ENCODE measurements at regions not wholly inside any gene's neighbourhood (a gene's known extent, or its start where the extent isn't known, plus 50 kb on each side); places are given as distances from the start of the nearest gene placed in this dataset.

DNA sequence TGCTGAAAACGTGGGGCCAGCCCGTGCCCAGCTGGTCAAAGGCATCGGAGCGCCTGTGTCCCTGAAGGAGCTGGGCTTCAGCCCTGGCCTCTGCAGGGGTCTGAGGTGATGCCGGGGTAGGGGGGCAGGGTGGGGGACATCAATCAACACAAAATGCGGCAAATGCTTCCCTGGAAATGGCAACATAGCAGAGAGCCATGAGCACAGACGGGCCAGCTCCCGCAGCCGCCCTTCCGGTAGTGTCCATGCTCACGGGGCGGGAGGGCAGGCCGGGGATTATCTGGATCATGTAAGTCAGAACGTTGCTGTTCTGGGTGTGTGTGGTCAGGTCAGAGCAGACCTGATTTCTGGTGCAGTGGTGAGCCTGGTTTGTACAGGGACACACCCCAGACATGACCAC lies 56.5 kb upstream of the TWIST2 start:
- H3K27me3 ChIP-seq (ENCODE audit: insufficient read depth, poor library complexity, severe bottlenecking): no peaks in the 10 kb centered on the region
- H3K9me3 ChIP-seq (ENCODE audit: severe bottlenecking): no peaks in the 10 kb centered on the region
- H3K4me3 ChIP-seq (ENCODE audit: severe bottlenecking): no peak overlapping the region
- H3K4me1 ChIP-seq (ENCODE audit: insufficient read depth, poor library complexity, severe bottlenecking): no peaks in the 10 kb centered on the region
- no peak overlapping the region for H3K27ac ChIP-seq (ENCODE audit: poor library complexity, severe bottlenecking)
- H3K36me3 ChIP-seq (ENCODE audit: low read depth): no peaks in the 10 kb centered on the region
- TF ChIP-seq, protein P1, sequence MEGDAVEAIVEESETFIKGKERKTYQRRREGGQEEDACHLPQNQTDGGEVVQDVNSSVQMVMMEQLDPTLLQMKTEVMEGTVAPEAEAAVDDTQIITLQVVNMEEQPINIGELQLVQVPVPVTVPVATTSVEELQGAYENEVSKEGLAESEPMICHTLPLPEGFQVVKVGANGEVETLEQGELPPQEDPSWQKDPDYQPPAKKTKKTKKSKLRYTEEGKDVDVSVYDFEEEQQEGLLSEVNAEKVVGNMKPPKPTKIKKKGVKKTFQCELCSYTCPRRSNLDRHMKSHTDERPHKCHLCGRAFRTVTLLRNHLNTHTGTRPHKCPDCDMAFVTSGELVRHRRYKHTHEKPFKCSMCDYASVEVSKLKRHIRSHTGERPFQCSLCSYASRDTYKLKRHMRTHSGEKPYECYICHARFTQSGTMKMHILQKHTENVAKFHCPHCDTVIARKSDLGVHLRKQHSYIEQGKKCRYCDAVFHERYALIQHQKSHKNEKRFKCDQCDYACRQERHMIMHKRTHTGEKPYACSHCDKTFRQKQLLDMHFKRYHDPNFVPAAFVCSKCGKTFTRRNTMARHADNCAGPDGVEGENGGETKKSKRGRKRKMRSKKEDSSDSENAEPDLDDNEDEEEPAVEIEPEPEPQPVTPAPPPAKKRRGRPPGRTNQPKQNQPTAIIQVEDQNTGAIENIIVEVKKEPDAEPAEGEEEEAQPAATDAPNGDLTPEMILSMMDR (IDR thresholded peaks at IDR 0.05; ENCODE audit: poor library complexity, severe bottlenecking): no peak
- DNase-seq (ENCODE audit: low spot score): no peak
- ATAC-seq (ENCODE audit: low read depth): no peak

DNA sequence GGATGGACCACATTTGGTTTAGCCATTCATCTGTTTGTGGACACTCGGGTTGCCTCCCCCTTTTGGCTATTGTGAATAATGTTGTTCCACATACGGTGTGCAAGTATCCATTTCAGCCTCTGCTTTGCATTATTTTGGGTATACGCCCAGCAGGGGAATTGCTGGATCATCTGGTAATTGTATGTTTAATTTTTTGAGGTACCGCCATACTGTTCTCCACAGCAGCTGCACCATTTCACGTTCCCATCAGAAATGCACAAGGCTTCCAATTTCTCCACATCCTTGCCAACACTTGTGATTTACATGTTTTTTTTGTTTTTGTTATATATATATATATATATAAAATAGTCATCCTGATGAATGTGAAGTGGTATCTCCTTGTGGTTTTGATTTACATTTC lies 54.6 kb upstream of the TWIST2 start:
- no peaks in the 10 kb centered on the region for H3K9me3 ChIP-seq (ENCODE audit: severe bottlenecking)
- DNase-seq (ENCODE audit: low spot score) (no peak), ATAC-seq (ENCODE audit: low read depth) (no peak)
- no peaks in the 10 kb centered on the region for H3K36me3 ChIP-seq (ENCODE audit: low read depth)
- H3K4me1 ChIP-seq (ENCODE audit: insufficient read depth, poor library complexity, severe bottlenecking): no peaks in the 10 kb centered on the region
- H3K27me3 ChIP-seq (ENCODE audit: insufficient read depth, poor library complexity, severe bottlenecking): no peaks in the 10 kb centered on the region
- TF ChIP-seq, protein P1 (IDR thresholded peaks at IDR 0.05; ENCODE audit: poor library complexity, severe bottlenecking): no peak
- H3K27ac ChIP-seq (ENCODE audit: poor library complexity, severe bottlenecking): no peak overlapping the region
- H3K4me3 ChIP-seq (ENCODE audit: severe bottlenecking): no peak overlapping the region

GRCh38 chr2:238793801-238794449 lies 54.0 kb upstream of the TWIST2 start:
- Histone ChIP-seq H3K36me3 (ENCODE audit: low read depth) (no peaks in the 10 kb centered on the region), H3K9me3 (ENCODE audit: severe bottlenecking) (no peaks in the 10 kb centered on the region), H3K27ac (ENCODE audit: poor library complexity, severe bottlenecking) (no peak overlapping the region), H3K27me3 (ENCODE audit: insufficient read depth, poor library complexity, severe bottlenecking) (no peaks in the 10 kb centered on the region), H3K4me1 (ENCODE audit: insufficient read depth, poor library complexity, severe bottlenecking) (no peaks in the 10 kb centered on the region), H3K4me3 (ENCODE audit: severe bottlenecking) (no peak overlapping the region)
- TF ChIP-seq, protein P1 (IDR thresholded peaks at IDR 0.05; ENCODE audit: poor library complexity, severe bottlenecking): no peak
- DNase-seq (ENCODE audit: low spot score) (no peak), ATAC-seq (ENCODE audit: low read depth) (no peak)

DNA sequence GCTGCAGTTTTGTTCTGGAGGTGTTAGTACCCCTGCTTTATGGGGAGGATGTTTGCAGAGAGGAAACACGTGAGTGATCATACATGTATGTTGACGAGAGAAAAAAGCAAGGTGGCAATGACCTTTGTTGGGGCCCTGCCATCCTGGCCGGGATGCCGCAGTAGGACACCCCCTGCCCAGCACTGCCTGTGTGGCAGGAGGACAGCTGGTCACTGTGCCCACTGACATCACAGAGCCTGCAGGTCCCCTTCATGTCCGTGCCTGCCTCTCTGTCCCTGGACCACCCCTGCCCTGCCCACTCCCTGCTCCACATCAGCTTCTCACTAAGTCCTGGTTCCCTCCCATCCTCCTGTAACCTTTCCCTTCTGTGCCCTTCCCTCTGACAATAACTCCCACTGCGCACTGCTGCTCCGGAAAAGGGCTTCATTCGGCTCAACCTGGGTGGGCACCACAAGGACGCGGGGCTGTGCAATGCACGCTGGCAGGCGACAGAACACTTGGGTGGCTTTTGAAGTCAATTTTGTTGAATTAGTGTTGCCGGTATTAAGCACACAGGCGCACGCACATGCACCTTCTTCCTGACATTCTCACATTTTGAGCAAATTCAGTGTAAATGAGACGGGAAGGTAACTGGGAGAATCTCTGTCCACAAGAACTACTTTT lies 51.5 kb upstream of the TWIST2 start:
- Histone ChIP-seq H3K36me3 (ENCODE audit: low read depth) (no peaks in the 10 kb centered on the region), H3K27me3 (ENCODE audit: insufficient read depth, poor library complexity, severe bottlenecking) (no peaks in the 10 kb centered on the region), H3K4me1 (ENCODE audit: insufficient read depth, poor library complexity, severe bottlenecking) (no peaks in the 10 kb centered on the region), H3K9me3 (ENCODE audit: severe bottlenecking) (no peaks in the 10 kb centered on the region), H3K4me3 (ENCODE audit: severe bottlenecking) (no peak overlapping the region), H3K27ac (ENCODE audit: poor library complexity, severe bottlenecking) (no peak overlapping the region)
- DNase-seq (ENCODE audit: low spot score): no peak
- ATAC-seq (ENCODE audit: low read depth): no peak
- TF ChIP-seq, protein P1 (IDR thresholded peaks at IDR 0.05; ENCODE audit: poor library complexity, severe bottlenecking): no peak

- DNase-seq (ENCODE audit: low spot score) (no peak), ATAC-seq (ENCODE audit: low read depth) (no peak)
- Histone ChIP-seq H3K27ac (ENCODE audit: poor library complexity, severe bottlenecking) (no peak overlapping the region), H3K4me3 (ENCODE audit: severe bottlenecking) (no peak overlapping the region), H3K9me3 (ENCODE audit: severe bottlenecking) (no peaks in the 10 kb centered on the region), H3K4me1 (ENCODE audit: insufficient read depth, poor library complexity, severe bottlenecking) (no peaks in the 10 kb centered on the region), H3K27me3 (ENCODE audit: insufficient read depth, poor library complexity, severe bottlenecking) (no peaks in the 10 kb centered on the region), H3K36me3 (ENCODE audit: low read depth) (no peaks in the 10 kb centered on the region)
- TF ChIP-seq, protein P1 (IDR thresholded peaks at IDR 0.05; ENCODE audit: poor library complexity, severe bottlenecking): no peak
Measured at GRCh38 chr2:238797537-238797936, 50.3 kb upstream of the TWIST2 start.

All from RWPE2 (cell line).